ENCODE measurements at regions not wholly inside any gene's neighbourhood (a gene's known extent, or its start where the extent isn't known, plus 50 kb on each side); places are given as distances from the start of the nearest gene placed in this dataset.
"Not testable (repeated sequence)": the region's sequence is repeated elsewhere in the genome, so short reads cannot be mapped to it uniquely, and the experiment has no call there.

DNA sequence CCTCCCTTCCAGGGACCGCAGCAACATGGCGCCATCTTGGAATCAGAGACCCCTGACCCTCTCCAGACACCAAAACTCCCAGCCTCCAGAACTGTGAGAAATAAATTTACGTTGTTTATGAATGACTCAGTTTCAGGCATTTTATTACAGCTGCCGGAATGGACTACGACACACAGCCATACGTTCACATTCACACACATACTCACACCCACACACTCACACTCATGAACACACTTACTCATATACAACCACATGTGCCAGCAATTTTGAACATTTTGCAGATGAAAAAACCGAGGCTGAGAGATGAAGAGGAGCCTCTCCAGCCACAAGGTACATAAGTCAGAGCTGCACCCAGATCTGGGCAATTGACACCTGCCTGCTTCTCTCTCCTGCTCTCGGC is 151.0 kb upstream of the RAB4A start:
- DNase-seq = no peak

DNA sequence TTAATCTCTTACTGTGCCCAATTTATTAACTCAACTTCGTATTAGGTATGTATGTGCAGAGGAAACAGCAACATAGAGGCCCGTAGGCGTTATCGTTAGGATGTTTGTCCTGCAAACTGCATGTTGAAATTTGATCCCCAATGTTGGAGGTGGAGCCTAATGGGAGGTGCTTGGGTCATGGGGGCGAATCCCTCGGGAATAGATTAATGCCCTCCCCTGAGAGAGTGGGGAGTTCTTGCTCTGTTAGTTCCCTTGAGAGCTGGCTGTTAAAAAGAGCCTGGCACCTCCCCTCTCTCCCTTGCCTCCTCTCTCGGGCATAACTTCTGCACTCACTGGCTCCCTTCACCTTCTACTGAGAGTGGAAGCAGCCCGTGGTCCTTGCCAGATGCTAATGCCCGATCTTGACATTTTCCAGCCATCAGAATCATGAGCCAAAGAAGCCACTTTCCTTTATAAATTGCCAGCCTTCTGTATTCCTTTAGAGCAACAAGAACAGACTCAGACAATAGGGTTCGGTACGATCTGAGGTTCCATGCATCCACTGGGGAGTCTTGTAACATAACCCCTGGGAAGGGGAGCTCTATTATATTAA is 149.0 kb upstream of the RAB4A start:
- no peak for DNase-seq

DNA sequence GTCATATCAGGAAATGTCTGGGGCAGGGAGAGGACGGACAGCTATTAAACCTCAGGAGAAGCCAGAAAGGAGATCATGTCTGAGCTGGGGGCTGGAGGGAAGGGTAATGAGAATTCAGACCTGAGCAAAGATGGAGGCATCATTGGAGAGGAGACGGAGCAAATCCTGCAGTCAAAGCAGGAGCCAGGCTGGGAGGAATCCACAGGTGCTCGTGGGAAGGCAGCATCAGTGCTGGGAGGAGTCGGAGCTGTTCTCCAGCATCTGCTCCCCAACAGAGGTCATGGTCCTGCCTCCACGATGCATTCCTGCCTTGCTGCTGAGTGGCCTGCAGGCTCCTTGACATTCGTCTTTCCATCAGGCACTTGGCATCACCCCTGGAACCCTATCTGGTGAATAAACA is 148.3 kb upstream of the RAB4A start:
- DNase-seq = no peak

DNA sequence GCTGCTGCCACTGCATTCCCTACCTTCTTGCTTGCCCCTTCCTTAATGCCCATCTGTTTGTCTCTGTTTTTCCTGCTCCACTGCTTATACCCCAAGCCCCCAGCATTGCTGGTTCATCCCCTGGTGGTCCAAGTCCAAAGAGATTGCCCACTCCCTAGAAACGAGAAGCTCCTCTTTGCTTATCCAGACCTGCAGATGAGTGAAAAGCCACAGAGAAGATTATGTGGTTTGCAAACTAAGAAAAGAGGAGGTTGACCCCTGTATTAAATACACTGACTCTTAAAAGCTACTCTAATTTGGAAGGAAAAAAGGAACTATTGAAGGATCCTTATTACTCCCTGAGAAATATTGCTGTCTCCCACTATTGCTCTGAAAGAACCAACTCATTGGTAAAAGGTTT is 146.8 kb upstream of the RAB4A start:
- DNase-seq = peak; percentile 23

DNA sequence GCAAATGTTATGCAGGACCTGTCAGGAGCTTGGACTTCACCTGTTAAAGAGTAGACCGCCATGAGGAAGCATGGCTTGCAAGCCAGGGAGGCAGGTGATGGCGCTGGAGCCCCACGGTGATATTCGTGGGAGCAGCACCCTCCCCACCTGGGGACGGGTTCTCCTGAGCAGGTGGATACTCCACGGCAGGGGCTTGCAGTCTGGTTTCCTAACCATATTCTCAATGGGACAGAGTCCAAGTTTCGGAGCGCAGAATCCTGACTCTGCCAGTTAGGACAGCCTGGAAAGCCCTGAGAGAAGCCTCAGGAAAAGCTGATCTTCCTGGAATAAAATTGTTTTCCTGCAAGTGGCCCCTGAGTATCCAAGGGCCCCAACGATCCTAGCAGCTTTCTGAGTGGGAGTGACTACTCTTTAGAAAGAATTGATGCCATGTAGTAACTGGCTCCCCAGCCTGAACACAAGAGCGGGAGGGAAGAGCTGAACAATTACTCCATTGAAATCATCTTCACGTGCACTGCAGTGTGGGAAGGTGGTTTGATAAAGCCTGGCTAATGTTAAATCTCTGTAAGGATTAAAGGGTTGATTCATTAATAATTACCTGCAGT is 146.3 kb upstream of the RAB4A start:
- no peak for DNase-seq

DNA sequence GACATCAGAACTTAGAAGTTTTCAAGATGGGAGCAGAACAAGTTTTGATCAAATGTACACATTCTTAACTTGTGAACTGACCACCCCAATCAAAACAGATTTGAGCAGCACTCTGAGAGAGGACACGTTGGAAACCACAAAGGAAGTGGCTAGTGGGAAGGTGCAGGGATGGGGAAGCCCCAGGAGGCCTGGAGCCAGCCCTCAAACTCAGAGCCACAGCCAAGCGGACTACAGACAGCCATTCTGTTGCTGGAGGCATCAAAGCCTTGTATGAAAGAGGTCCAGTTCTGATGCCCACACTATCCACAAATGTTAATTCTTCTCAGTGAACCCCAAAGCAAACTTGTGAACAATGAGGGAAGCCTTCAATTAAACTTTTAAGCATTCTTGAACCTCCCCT is 143.6 kb upstream of the RAB4A start:
- DNase-seq = peak; percentile 17

DNA sequence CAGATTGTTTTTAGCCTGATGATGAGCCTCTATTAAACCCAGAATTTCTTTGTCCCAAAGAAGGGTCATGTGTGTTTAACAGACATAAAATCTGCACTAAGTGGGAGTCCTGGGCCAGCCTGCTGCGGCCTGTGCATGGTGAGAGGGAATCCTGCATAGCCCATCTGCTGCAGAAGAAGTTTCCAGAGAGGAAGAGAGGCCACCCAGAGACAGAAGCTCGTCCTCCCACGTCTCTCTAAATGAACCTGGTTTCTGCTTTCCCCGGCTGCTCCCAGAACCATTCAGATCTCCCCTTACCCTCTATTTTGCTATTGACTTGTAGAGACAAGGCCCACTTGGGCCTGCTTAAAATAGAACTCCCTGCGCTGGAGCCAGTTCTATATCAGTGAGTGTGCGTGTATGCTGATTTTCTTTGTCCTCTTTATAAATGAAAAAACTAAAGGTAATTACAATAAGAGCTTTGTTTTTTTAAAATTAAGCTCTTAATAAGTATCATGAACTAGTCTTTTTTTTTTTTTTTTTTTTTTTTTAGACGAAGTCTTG is 142.8 kb upstream of the RAB4A start:
- DNase-seq = no peak

DNA sequence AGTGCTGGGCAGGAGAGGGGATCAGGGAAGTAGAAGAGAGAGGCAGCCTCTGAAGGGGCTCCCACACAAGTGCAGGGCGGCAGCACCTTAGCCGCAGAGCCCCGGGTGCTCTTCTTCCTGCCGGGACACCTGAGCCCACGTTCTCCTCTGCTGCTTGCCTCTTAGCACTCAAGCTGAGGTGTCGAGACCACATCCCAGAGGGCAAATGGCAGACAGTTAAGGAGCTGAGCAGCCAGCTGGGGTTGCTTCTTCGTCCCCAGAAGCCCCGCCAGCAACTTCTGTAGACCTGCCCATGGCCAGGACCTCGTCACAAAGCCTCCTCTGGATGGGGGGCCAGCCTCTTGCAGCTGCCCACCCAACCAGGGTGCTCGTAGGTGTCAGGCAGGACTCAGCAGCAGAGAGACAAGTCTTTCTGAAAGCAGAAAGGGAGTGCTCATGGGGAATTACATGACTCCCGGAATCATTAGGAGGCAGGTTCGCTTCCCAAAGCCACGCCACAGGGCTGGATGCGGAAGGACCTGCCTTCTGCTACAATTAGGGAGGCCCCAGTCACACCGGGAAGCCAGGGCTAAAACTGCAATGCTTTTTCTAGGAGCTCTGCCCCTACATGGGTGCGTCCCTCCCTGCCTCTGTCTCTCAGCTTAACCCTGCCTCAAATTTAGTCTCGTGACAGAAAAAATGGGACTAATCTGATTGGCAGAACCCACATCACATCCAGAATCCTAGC is 141.4 kb upstream of the RAB4A start:
- DNase-seq = no peak

DNA sequence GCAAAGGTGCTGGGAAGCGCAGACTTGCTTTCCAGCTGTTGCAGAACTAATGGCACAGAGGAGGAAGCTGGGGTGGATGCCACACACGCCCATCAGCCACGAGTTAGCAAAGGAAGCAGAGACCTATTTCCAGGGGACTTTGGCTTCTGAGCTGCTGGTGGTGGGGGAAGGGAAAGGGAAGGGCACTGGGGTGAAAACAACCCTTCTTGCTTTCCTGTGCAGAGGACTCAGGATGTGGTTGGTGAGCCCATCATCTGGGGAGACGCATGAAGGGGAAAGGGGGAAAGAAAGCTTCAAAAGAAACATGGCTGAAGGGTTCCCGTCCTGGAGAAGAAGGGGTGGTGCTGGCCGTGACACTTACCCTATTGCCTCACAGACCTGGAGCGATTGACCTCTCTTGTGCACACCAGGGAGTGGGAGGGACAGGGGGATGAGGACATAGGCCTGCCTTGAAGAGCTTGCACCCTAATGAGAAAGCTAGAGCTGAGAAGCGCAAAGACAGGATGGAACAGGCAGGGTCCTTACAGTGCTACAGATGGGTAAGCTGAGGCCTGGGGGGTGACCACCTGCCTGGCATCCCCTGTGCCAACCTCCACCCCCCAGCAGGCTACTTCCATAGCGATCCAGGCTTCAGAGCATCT is 140.8 kb upstream of the RAB4A start:
- peak; percentile 83 for DNase-seq

DNA sequence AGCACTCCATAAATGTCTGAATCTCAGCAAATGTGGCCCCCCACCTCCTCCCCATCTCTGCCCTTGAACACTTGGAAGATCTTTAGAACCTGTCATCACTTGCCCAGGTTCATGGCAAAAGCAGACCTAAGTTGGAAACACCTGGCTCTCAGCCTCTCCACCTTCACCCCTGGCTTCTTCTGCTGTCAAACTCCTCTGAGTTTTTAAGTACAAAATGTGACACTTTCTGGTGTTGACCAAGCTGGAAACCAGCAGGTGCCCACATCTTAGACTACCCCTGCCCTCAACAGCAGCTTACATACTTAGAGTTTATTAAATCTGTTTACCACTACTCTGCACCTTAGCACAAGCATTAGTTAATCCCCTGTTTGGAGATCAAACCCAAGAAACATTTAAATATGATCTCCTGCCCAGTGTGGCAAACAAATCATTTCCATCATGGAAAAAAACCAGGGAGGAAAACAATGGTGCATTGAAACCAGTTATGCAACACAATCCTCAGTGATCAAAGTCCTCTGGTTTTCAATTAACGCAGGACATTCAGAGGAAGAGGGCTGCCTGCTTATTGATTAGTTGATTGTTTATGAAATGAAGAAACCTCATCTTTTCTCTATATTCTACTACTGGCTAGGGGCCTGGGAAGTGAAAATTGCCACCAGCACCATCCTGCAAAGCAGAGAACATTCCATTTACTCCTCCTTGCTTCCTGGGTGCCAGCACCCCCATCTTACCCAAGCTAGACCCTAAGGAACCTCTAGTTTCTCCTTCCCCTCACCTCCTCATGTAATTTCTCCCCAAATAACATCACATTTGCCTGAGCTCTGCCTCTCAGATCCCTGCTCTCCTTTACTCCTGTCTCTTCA is 139.4 kb upstream of the RAB4A start:
- no peak for DNase-seq

DNA sequence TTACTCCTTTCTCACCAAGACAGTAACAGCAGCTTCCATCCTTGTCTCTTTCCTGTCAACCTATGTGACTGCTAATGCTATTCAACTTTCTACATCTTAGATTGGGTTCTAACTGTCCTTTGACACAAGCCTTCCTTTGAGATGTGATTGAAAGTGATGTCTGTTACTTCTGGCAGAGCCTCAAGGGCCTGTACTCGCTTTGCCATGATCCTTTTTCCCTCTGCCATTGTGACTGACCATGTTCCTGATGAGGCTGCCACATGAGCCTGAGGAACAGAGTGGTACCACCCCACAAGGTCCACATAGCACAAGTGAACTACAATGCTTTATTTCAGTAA is 138.8 kb upstream of the RAB4A start:
- DNase-seq = no peak

DNA sequence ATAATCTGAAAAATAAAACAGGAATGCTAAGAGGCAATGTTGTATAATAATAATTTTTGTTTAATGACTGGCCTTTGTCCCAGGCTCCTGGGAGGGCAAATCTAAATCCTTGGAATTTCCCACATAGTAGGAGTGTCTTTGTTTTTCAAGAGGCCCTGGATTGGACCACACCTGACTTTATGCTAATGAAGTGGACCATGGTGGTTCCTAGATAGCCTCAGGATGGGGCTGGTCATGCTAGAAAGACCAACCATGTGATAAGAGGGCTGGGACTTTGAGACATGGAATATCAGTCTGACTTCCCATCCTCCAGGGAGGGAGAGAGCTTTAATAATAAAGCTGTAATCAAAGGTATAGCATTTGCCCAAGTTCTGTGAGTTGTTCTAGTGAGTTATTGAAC is 138.2 kb upstream of the RAB4A start:
- DNase-seq = no peak

DNA sequence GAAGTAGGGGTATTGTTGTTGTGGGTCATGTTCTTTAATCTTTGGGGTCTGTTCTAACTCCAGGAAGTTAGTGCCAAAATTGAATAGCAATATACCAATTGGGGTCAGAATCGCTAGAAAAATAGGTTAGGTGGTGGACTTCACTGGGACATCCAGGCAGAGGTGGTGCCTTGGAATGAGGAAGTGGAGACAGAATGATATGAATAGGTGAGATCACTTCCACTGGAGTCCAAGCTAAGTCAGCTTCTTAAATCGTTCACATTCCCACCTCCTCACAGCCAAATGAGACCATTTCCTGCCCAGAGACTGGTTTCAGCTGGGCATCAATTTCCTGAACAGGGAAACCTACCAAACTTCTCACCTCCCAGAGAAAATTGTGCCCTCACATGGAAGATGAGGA is 137.8 kb upstream of the RAB4A start:
- DNase-seq = no peak

DNA sequence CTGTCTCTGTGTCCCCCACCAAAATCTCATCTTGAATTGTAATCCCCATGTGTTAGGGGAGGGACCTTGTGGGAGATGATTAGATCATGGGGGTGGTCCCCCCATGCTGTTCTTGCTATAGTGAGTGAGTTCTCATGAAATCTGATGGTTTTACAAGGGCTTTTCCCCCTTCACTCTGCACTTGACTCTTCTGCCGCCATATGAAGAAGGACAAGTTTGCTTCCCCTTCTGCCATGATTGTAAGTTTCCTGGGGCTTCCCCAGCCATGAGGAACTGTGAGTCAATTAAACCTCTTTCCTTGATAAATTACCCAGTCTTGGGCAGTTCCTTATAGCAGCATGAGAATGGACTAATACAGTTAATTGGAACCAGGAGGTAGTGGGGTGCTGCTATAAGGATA is 137.1 kb upstream of the RAB4A start:
- DNase-seq = no peak

DNA sequence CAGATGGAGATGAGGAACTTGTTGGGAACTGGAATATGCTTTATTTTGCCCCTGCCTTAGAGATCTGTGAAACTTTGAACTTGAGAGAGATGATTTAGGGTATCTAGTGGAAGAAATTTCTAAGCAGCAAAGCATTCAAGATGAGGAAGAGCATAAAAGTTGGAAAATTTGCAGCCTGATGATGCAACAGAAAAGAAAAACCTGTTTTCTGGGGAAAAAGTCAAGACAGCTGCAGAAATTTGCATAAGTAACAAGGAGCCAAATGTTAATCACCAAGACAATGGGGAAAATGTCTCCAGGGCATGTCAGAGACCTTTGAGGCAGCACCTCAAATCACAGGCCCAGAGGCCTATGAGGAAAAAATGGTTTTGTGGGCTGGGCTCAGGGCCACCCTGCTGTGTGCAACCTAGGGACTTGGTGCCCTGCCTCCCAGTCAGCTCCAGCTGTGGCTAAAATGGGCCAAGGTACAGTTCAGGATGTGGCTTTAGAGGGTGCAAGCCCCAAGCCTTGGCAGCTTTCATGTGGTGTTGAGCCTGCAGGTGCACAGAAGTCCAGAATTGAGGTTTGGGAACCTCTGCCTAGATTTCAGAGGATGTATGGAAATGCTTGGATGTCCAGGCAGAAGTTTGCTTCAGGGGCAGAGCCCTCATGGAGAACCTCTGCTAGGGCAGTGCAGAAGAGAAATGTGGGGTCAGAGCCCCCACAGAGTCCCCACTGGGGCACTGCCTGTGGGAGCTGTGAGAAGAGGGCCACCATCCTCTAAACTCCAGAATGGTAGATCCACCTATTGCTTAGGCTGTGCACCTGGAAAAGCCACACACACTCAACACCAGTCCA is 136.3 kb upstream of the RAB4A start:
- DNase-seq = not testable (repeated sequence)

DNA sequence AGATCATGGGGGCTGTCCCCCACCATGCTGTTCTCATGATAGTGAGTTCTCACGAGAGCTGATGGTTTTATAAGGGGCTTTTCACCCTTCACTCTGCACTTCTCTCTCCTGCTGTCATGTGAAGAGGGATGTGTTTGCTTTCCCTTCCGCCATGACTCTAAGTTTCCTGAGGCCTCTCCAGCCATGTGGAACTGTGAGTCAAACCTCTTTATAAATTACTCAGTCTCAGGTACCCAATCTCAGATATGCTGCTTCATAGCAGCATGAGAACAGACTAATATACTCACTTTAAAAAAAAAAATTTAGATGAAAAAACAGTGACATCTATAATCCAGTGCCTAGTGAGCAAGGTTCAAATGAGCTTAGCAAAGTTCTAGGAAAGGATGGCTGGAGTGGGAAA is 135.1 kb upstream of the RAB4A start:
- no peak for DNase-seq

DNA sequence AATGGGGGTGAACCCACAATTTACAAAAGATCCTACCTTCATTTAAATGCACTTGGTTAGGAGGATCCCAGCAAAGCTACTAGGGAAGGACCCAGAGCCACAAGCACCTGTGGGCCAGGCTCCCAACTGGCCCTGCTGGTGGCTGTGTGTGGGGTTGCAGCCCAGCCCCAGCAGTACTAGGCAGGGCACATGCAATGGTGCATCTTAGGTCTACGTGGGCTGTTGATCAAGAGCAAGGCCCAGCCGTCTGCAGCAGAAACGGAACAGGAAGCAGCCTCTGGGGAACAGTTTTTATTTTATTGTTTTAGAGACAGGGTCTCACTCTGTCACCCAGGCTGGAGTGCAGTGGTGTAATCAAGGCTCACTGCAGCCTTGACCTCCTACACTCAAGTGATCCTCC is 134.1 kb upstream of the RAB4A start:
- no peak for DNase-seq

DNA sequence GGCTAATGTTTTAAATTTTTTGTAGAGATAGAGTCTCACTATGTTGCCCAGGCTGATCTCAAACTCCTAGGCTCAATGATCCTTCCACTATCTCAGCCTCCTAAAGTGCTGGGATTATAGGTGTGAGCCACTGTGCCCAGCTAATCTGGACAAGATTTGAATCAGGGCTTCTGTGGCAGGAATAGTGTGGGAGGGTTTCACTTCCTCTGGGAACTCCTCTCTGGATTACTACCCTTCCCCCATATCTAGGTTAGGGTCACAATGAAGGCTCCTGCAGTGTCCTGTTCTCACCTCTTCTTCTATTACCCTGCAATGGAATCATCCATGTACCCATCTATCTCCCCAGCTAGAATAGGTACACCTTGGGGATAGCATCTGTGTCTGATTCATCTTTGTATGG is 133.6 kb upstream of the RAB4A start:
- no peak for DNase-seq

DNA sequence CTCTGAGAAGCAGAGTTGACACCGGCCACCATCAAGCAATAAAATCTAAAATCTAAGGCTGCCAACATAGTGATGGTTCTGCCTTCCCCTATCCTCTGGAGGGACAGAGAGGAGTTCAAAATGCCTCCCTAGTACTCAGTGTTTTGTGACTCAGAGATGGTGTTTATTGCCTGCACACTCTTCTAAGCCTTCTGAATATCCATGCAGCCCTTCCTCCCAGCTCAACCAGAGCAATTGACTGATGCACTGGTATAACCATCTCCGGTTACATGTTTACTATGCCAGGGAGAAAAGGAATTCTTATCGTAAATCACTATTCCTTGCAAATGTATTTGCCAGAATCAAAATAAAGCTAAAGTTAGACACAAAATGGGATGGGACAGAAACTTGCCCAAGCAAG is 132.9 kb upstream of the RAB4A start:
- no peak for DNase-seq

DNA sequence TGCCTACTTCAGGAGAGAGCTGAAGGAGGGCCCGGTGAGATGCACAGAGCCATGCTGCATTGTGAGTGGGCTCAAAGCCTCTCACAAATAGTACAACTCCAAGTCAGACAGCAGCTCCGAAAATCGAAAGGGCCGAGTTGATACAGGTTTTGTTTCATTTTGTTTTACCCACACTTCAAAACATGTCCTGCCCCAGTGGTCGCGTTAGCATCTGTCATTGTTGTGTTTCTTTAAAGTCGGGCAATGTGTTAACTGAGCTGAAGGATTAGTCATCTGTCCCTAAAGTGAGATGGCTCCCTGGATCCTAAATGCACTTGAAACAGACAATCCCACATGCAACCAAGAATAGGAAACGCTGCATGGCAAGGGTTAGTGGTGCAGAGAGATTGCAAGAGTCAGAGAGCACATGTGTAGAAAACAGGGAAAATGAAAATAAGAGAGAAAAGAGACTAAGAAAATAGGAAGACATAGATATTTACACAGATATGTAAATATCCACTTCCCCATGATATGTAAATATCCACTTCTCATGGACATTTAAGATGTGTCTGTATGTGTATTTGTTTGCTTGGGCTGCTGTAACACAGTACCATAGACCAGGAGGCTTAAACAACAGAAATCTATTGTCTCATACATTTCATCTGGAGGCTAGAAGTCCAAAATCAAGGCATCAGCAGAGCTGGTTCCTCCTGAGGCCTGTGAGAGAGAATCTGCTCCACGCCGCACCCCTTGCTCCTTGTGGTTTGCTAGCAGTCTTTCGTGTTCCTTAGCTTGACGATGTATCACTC is 131.4 kb upstream of the RAB4A start:
- DNase-seq = no peak

DNA sequence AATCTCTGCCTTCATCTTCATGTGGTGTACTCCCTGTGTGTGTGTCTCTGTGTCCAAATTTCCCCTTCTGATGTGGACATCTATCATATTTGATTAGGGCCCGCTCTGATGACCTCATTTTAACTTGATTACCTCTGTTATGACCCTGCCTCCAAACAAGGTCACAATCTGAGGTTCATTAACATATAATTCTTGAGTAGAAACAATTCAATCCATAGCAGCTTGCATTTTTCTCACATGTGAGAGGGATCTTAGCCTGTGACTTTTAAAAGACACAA is 130.9 kb upstream of the RAB4A start:
- no peak for DNase-seq

DNA sequence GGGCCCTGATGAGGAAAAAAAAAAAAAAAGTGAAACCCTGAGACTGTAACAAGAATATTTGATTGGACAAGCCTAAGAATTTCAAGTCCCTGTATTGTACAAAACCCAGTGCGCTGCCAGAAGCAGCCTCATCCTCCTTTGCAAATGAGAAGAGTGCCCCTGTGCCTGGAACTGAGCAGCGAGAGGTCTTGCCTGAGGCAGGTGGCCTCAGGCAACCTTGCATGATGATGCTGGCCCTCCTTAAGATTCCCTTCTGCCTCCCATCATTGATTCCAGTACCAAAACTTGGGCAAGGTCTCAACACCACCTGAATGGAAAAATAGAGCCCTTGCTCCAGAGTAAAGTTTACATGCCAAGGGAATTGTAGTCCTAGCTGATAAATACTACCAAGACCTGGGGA is 129.6 kb upstream of the RAB4A start:
- DNase-seq = no peak
